ENCODE measurements at regions not wholly inside any gene's neighbourhood (a gene's known extent, or its start where the extent isn't known, plus 50 kb on each side); places are given as distances from the start of the nearest gene placed in this dataset.

GRCh38 chr7:69105092-69105491, 493.2 kb upstream of the AUTS2 start:
- TF ChIP-seq CTCF (conservative IDR thresholded peaks at IDR 0.05; ENCODE audit: low read depth, low read length) (no peak), SMC3 (IDR thresholded peaks at IDR 0.05; ENCODE audit: low read depth, low read length) (no peak), ELK1 (IDR thresholded peaks at IDR 0.05; ENCODE audit: borderline replicate concordance, low read depth, low read length) (no peak)

Data from IMR-90 (cell line).